Pancreas (tissue), 10 donors: ENCODE measurements at regions not wholly inside any gene's neighbourhood (a gene's known extent, or its start where the extent isn't known, plus 50 kb on each side); places are given as distances from the start of the nearest gene placed in this dataset.

Source experiments
- ATAC-seq, 4 donors: fragments of 200-7000 bp; cut with Tn5 transposase; one replicate each; pipeline versions ENCODE4 v1.8.0 to v1.9.1; 2020; ENCODE audit warnings: mild to moderate bottlenecking in 4 of 4, moderate library complexity in 4 of 4
- DNase-seq, 6 donors: peaks; one replicate each; pipeline ENCODE4 v3.0.0-alpha.2; 2020
- FAIRE-seq: peaks from 2 replicates; lab custom pipeline; 2012; peaks lifted over from hg19 to GRCh38; lab: Jason Lieb, UNC
- H3K27ac ChIP-seq, 4 donors: fragments of 200-600 bp; sonication (generic); 1 replicate in 3 of 4; 2 replicates in 1 of 4; pipeline versions ENCODE4 v1.5.0 to v1.8.0; 2020
- H3K27me3 ChIP-seq, 4 donors: fragments of 200-600 bp; one replicate each; pipeline ENCODE4 v1.8.0; 2021
- H3K36me3 ChIP-seq, 3 donors: fragments of 200-600 bp; sonication (generic) in 1 of 3; one replicate each; pipeline versions ENCODE4 v1.5.0 to v1.8.0; 2020 to 2021
- H3K4me1 ChIP-seq, 3 donors: fragments of 200-600 bp; one replicate each; pipeline ENCODE4 v1.8.0; 2021
- H3K4me3 ChIP-seq, 4 donors: fragments of 200-600 bp; sonication (generic) in 2 of 4; one replicate each; pipeline versions ENCODE4 v1.5.0 to v1.8.0; 2020 to 2021
- H3K9me3 ChIP-seq, 4 donors: fragments of 200-600 bp; one replicate each; pipeline ENCODE4 v1.8.0; 2021
- CTCF ChIP-seq, 4 donors: fragments of 200-600 bp; sonication (generic) in 3 of 4; IDR thresholded peaks; one replicate each; pipeline versions ENCODE4 v1.5.0 to v1.8.0; 2021; ENCODE audit warnings: antibody characterized with exemption in 4 of 4
- WGBS, 2 donors: extraction: QIAGEN DNeasy Blood & Tissue Kit; methylation state at CpG; one replicate each; pipeline ENCODE4 v1.1.7; 2013; 5-methylcytosine and 5-hydroxymethylcytosine counted together
- intact Hi-C, 3 donors: fragments of 100-400 bp; cut with DNase I; formaldehyde crosslinking; loops; one replicate each; pipeline versions ENCODE4 v1.11.1 to v1.14.2; 2022
- donor health status: healthy with polysubstance abuse.
- donor health status: DM: no; HTN: no; CAD: no; lungs with moderate emphysema.
- donor health status: DM: no; HTN: no; CAD: no.
- donor health status: control.
- donor health status: control.
- donor health status: Bipolar disorder and iron deficiency.
- donor health status: DM: yes; HTN: yes; CAD: no.
- donor health status: DM: no; HTN: no; CAD: no.
- donor health status: DM: no; HTN: no; CAD: no.
- donor health status: DM: yes; HTN: yes; CAD: no.

- H3K4me1 ChIP-seq: no peaks in the 10 kb centered on the region
- 61 to 68% methylated on average over 3 of the region's 3 CpGs for WGBS, 2 donors
- H3K27me3 ChIP-seq: peaks cover 0 to 2% (median 0%) of the 10 kb centered on the region in 4 donors
Measured at GRCh38 chr12:70031046-70031445, 206.0 kb downstream of the MYRFL start.

GRCh38 chr12:70032076-70032475, 207.0 kb downstream of the MYRFL start:
- TF ChIP-seq CTCF (IDR thresholded peaks at IDR 0.05): no peak
- intact Hi-C loops: no loop called here
- H3K36me3 ChIP-seq: no peaks in the 10 kb centered on the region
- no peak for ATAC-seq
- H3K4me1 ChIP-seq: no peaks in the 10 kb centered on the region
- no peak for FAIRE-seq
- H3K9me3 ChIP-seq: no peaks in the 10 kb centered on the region
- H3K27ac ChIP-seq: no peak overlapping the region
- no peak overlapping the region for H3K4me3 ChIP-seq
- peaks cover 0 to 2% (median 0%) of the 10 kb centered on the region in 4 donors for H3K27me3 ChIP-seq
- no peak for DNase-seq

More at GRCh38 chr12:70031046-70031445, 206.0 kb downstream of the MYRFL start:
- no peak for TF ChIP-seq CTCF (IDR thresholded peaks at IDR 0.05)
- Histone ChIP-seq H3K27ac (no peak overlapping the region), H3K36me3 (no peaks in the 10 kb centered on the region), H3K4me3 (no peak overlapping the region), H3K9me3 (no peaks in the 10 kb centered on the region)
- intact Hi-C loops: no loop called here
- DNase-seq (no peak), FAIRE-seq (no peak), ATAC-seq (peak in 1 of 4 donors; percentile 29)

GRCh38 chr12:70033310-70033709, 208.3 kb downstream of the MYRFL start:
- intact Hi-C loops: no loop called here
- WGBS, 2 donors: 76 to 78% methylated on average over 3 of the region's 3 CpGs

GRCh38 chr12:70040141-70040540, 203.1 kb upstream of the CNOT2 start:
- DNase-seq (no peak), FAIRE-seq (no peak), ATAC-seq (no peak)
- H3K27ac ChIP-seq: no peak overlapping the region
- no peaks in the 10 kb centered on the region for H3K9me3 ChIP-seq
- no peaks in the 10 kb centered on the region for H3K4me1 ChIP-seq
- intact Hi-C loops: no loop called here
- no peaks in the 10 kb centered on the region for H3K27me3 ChIP-seq
- TF ChIP-seq CTCF (IDR thresholded peaks at IDR 0.05): no peak
- H3K4me3 ChIP-seq: no peak overlapping the region
- no peaks in the 10 kb centered on the region for H3K36me3 ChIP-seq
- 70 to 87% methylated on average over 2 of the region's 2 CpGs for WGBS, 2 donors

More at GRCh38 chr12:70033310-70033709, 208.3 kb downstream of the MYRFL start:
- Histone ChIP-seq H3K36me3 (no peaks in the 10 kb centered on the region), H3K4me1 (no peaks in the 10 kb centered on the region), H3K9me3 (no peaks in the 10 kb centered on the region), H3K27ac (no peak overlapping the region), H3K27me3 (peaks cover 0 to 2% (median 0%) of the 10 kb centered on the region in 4 donors), H3K4me3 (no peak overlapping the region)
- FAIRE-seq (no peak), DNase-seq (no peak), ATAC-seq (no peak)
- TF ChIP-seq CTCF (IDR thresholded peaks at IDR 0.05): no peak

GRCh38 chr12:70042675-70043074, 200.6 kb upstream of the CNOT2 start:
- H3K9me3 ChIP-seq: no peaks in the 10 kb centered on the region
- intact Hi-C loops: no loop called here
- no peak for TF ChIP-seq CTCF (IDR thresholded peaks at IDR 0.05)
- DNase-seq (no peak), ATAC-seq (no peak), FAIRE-seq (no peak)
- H3K27ac ChIP-seq: no peak overlapping the region
- H3K36me3 ChIP-seq: no peaks in the 10 kb centered on the region
- 60 to 61% methylated on average over 6 of the region's 6 CpGs for WGBS, 2 donors
- no peak overlapping the region for H3K4me3 ChIP-seq
- no peaks in the 10 kb centered on the region for H3K4me1 ChIP-seq
- no peaks in the 10 kb centered on the region for H3K27me3 ChIP-seq
